GM21529 (cell line): ENCODE measurements at regions not wholly inside any gene's neighbourhood (a gene's known extent, or its start where the extent isn't known, plus 50 kb on each side); places are given as distances from the start of the nearest gene placed in this dataset.
"Not testable (repeated sequence)": the region's sequence is repeated elsewhere in the genome, so short reads cannot be mapped to it uniquely, and the experiment has no call there.

Experiments used
- ATAC-seq: cut with Tn5 transposase; IDR thresholded peaks from one replicate; pipeline ENCODE4 v1.9.1; 2021; ENCODE audit not compliant: unreplicated experiment

DNA sequence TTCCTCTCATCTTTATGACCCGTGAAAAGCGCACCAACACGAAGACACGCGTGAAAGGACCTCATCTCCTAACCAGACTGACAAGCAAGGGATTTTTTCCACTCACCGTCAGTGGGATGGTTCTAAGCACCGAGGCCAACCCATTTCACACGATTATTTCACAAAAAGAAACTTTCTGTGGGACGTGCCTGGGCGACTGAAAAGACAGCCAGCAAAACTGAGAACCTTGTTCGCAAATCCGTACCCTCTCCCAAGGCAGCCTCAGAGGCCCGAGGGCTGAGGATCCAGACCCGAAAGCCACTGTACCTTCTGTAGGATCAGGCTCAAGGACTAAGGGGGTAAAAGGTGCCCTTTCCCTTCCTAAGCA is 84.9 kb upstream of the METTL9 start:
- not testable (repeated sequence) for ATAC-seq

DNA sequence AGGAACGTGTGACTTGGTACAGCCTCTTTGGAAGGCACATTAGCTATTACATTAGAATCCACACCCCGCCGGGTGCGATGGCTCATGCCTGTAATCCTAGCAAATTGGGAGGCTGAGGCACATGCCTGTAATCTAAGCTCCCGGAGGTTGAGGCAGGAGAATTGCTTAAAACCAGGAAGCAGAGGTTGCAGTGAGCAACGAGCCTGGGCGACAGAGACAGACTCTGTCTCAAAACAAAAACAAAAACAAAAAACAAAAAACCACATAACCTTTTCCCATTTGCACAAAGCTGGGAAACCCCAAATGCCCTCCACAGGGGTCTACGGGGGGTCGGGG is 82.7 kb upstream of the METTL9 start:
- not testable (repeated sequence) for ATAC-seq

DNA sequence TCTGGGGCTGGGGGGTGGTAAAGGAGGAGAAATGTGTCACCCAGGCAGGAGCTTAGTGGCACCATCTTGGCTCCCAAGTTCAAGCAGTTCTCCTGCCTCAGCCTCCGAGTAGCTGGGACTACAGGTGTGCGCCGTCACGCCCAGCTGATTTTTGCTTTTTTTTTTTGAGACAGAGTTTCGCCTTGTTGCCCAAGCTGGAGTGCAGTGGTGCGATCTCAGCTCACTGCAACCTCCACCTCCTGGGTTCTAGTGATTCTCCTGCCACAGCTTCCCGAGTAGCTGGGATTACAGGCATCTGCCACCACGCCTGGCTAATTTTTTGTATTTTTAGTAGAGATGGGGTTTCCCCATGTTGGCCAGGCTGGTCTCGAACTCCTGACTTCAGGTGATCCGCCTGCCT is 82.1 kb upstream of the METTL9 start:
- not testable (repeated sequence) for ATAC-seq

DNA sequence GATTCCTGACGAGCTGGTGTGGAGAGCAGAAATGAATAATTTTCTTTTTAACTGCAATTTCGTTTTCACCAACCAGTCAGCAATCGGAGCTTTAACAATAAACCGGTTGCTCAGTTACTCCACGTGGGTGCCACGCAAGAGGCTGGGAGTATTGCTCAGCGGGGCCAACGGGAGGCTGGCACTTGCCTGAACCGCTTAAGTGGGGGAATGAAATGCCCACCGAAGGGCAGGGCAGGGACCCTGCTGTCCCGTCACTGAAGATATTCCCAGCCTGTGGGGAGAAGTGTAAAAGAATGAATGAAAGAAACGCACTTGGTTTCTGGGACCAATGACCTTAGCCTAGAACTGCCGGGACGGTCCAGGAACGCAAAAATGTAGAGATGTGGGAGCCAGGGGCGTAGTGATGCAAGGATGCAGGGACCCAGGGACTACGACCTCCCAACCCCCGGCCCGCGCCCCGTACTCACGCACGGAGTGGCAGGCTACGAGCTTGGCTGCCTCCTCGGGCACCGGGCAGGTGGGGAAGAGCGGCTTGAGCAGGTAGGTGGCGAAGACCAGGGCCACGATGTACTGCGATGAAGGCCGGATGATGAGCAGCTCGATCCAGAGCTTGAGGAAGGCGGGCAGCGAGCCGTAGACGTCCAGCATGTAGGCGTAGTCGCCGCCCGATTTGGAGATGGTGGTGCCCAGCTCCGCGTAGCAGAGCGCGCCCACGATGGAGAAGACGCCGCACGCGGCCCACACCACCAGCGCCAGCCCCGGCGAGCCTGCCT is 79.8 kb upstream of the METTL9 start:
- not testable (repeated sequence) for ATAC-seq

DNA sequence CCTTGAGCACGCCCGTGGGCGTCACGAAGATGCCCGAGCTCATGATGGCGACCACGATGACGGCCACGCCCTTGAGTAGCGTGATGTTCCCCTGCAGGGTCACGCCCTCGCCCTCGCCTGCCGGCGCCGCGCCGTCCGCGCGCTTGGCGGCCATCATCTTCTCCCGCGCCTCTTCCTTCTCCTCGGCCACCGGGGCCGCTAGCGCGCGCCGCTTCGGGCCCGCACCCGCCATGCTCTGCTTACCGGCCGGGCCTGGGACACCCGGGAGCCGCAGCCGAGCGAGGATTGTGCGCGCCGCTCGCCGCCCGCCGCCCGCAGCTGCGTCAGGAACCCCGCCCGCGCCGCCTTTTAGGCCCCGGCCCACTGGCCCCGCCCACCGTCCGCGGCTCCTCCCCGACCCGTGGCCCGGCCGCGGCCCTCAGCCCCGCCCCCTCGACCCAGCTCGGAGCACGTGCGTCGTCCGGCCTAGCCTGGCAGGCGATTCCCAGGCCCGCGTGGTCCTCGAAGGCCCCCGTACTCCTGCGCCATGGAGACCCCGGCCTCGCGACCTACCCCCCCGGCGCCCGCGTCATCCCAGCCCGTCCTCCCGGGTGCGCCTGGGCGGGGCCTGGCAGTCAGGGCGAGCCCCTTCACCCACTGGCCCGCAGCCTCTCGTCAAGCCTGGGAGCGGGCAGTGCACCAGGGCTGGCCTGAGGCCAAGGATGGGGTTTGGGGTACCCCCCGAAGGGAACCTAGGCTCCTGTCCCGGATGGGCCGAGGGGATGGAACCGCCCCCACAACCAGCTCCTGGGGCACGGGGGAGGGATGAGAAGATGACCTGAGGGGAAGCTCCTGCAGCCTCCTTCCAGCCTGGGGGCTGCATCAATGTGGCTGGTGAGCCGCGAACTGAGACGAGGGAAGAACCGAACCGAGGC is 79.0 kb upstream of the METTL9 start:
- ATAC-seq: peak; percentile 55

DNA sequence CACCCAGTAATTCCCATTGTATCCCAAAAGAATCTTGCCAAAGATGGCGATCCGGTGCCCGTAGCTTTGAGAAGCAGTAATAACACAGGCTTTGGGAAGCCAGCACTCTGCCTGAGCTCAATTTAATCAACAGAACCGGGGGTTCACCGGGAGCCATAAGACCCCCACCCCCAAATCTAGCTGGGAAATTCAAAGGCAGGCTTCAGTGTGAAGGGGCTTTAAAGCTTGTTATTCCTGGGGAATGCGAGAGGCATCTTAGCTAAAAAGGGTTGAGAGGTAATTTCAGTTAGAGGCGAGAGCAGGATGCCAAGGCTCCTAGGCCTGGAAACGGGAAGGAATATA is 78.4 kb upstream of the METTL9 start:
- not testable (repeated sequence) for ATAC-seq

DNA sequence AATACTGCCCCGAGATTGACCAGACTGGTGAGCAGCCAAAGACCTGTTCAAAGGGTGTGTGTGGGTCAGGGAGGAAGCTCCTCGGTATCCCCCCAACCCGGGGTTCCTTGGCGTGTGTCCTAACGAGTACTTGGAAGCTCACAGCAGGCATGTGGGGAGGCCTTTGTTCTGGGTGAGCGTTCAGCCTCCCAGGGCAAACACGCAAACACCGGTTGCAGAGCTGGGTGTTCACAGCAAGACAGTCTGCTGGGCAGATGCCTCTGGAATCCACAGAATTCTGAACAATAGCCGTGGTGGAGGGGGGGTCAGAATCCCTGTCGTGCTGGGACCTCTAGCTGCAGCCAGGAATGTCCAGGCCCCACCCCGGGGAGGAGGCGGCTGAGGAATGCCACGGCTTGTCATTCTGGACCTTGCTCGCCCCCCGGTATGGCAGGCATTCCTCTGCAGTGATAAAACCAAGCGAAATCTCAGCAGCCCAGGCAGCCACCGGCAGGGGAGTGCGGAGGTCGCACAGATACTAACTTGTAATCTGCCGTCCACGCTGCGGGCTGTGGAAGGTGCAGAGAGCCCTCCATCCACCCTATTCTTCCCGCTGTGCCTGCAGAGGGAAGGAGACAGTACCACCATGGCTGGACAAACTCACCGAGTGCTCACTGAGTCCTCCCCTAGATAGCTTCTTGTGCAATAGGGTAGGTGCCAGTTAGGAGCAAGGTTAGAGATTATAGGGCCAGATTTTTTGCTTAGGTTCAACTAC is 77.8 kb upstream of the METTL9 start:
- not testable (repeated sequence) for ATAC-seq

DNA sequence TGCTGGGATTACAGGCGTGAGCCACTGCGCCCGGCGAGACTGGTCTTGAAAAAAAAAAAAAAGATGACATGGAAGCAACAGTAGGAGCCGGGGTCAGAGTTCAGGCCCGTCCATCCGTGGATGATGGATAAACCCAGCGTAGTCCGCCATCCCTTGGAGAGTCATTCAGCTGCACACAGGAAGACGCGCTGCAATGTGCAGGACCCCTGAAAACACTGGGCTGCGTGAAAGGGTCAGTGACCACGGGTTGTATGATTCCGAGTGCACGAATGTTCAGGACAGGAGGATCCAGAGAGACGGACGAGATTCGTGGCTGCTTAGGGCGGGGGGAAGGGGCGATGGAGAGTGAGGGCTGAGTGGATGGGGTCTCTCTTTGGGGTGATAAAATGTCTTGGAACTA is 76.5 kb upstream of the METTL9 start:
- not testable (repeated sequence) for ATAC-seq

DNA sequence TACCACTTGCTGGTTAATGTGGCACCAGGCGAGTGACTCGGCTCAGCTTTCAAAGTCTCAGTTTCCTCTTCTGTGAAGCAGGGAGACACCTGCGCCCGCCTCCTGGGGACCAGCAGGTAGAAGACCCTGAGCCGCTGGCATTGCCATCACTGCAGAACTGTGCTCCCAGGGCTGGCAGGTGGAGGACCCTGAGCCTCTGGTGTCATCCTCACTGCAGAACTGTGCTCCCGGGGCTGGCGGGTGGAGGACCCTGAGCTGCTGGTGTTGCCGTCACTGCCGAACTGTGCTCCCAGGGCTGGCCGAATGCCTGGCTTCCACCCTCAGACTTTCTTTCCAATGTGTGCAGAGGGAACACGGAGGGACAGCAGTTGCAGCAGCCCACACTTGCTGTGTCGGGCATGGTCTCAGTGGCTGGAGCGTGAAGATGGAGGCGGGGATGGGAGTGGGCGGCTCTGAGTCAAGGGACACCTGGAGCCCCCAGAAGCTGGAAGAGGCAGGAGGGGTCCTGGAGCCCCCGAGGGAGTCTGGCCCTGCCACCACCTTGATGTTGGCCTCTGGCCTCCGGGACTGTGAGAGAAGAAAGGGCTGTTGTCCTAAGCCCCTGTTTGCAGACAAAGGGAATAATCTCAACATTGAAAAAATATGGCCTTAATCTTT is 75.8 kb upstream of the METTL9 start:
- ATAC-seq: no peak

DNA sequence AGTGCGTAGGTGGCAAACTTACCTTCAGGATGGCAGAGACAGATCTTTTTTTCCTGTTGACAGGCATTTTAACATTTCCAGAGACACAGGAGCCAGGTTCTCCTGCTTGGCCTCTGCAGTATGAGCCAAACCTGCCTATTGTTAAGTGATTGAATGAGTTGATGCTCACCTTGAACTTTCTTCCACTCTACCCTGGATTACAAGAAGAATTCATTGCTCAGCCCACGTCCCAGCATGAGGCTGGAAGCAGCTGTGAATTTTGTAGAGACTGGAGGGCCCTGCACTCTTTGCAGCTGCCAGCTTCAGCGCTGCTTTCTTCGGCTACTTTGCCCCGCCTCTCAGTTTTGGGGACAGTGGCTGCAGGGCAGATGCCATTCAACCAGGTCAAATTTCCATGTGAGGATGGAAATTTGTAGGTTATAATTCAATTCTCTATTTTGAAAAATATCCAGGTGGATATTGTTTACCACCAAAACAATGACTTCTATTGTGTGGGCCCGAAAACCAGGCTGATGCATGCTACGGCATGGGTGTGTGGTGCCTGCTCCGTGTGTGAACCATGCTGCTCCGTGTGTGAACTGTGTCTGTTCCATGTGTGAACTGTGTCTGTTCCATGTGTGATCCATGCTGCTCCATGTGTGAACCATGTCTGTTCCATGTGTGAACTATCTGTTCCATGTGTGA is 75.2 kb upstream of the METTL9 start:
- no peak for ATAC-seq

DNA sequence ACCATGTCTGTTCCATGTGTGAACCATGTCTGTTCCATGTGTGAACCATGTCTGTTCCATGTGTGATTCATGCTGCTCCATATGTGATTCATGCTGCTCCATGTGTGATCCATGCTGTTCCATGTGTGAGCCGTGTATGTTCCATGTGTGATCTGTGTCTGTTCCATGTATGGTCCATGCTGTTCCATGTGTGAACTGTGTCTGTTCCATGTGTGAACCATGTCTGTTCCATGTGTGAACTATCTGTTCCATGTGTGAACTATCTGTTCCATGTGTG is 74.7 kb upstream of the METTL9 start:
- not testable (repeated sequence) for ATAC-seq

DNA sequence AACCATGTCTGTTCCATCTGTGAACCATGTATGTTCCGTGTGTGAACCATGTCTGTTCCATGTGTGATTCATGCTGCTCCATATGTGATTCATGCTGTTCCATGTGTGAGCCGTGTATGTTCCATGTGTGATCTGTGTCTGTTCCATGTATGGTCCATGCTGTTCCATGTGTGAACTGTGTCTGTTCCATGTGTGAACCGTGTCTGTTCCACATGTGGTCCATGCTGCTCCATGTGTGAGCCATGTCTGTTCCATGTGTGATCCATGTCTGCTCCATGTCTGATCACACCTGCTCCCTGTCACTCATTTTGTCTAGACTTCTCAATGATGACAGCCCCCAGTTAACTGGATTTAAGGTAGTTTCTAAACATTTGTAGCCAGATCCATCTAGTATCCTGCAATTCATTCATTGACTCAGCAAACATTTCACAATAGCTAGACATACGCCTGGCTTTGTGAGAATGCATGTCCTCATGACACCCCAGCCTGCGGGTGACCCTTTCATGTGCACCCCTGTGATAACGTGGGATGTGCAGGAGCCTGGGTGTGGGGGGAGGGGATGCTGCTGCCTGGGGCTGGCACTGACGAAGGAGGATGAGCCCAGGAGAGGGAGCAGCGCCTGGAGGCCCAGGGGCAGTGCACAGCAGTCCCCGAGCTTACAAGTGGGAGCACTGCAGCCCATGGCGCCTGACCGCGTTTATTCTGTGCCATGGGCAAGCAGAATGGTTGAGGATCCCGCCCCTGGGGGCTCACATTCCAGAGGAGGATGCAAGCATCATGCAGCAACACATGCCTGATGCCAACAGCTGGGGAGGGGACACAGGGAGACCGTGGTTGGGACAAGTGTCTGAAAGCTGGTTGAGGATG is 74.1 kb upstream of the METTL9 start:
- not testable (repeated sequence) for ATAC-seq

DNA sequence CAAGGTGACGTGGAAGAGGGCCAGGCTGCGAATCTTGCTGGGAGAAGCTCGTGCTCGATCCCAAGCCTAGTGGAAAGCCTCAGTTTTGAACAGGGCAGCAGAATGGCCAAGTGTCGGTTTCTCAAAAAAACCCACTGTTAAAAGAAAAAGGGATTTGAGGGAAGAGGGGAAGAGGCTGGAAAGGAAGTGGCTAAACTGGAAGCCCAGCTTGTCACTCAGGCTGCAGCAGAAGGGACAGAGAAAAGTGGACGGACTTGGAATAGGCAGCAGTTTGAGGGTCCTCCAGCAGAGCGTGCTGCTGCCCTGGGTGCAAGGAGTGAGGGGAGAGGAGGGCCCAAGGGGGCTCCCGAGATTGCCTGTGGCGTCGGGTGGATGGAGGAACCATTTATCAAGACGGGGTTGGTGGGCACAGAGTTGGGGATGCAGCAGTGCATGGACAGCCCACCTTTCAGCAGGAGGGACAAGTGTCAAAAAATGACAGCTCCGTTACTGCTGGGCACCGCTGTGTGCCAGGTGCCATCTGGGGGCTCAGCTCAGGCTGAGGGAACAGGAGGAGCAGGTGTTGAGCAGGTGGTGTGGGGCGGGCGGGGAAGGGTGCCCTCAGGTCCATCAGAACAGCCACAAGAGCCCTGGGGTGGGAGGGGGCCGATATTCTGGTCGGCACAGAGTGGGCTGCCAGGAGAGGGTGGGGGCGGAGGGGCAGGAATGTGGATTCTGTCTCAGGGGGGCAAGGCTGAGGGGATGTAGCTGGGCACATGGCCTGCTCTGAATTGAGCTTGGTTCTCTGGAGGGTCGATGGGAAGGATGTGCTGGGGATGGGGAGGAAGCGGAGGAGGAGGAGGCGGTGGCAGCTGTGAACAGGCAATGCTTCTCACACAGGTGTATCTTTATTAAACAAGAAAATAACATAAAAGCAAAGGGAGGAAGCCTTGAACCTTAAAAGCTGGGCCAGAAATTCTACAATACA is 73.1 kb upstream of the METTL9 start:
- ATAC-seq: not testable (repeated sequence)

DNA sequence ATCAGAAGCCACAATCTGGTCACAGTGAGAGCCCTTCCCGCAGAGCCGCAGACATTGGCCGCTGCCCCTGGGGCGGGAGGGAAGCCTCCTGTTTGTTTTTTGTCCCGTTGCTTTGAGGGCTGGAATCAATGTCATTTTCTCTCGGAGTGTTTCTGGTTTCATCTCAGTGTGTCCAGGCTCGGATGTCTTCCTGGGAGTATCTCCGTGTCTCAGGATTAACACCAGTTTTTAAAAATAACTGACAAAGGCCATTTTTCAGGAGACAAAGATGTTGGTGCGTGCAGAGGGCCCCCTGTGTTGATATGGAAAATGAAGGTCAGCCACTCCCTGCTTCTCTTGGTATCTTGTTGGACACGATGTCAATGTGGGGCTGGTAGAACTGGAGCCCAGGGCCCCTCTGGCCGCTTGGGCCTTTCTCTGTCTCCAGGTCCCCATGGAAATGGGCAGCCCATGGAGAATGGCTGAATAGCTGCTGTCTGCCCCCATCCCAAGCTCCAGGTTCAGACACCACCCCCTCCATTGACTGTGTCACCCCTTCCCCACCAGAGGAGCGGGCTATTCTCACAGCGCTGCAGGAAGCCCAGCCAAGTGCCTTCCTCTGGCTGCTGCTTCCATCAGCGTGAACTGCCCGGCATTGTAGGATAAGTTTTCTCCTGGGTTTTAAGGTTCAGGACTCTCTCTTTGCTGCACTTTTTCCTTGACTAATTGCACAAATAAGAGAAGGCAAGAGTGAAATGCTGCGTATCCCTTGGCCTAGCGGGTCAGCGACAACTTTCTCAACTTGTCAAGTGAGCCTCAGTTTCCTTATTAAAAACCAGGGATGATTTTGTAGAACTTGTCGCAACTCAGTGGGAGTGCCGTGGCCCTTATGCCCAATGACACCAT is 72.2 kb upstream of the METTL9 start:
- ATAC-seq: no peak

DNA sequence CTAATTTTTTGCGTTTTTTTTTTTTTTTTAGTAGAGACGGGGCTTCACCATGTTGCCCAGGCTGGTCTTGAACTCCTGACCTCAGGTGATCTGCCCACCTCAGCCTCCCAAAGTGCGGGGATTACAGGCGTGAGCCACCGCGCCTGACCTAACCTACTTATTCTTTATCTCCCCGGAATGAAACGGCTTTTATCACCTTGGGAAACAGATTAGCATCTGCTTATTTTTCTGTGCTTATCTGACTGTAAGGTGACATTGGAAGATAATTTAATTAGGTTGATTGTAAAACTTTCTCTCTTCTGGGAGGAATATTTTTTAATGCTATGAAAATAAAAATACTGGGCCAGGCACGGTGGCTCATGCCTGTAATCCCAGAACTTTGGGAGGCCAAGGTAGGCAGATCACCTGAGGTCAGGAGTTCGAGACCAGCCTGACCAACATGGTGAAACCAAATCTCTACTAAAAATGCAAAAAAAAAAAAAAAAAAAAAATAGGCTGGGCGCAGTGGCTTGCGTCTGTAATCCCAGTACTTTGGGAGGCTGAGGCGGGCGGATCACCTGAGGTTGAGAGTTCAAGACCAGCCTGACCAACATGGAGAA is 70.2 kb upstream of the METTL9 start:
- ATAC-seq: not testable (repeated sequence)

DNA sequence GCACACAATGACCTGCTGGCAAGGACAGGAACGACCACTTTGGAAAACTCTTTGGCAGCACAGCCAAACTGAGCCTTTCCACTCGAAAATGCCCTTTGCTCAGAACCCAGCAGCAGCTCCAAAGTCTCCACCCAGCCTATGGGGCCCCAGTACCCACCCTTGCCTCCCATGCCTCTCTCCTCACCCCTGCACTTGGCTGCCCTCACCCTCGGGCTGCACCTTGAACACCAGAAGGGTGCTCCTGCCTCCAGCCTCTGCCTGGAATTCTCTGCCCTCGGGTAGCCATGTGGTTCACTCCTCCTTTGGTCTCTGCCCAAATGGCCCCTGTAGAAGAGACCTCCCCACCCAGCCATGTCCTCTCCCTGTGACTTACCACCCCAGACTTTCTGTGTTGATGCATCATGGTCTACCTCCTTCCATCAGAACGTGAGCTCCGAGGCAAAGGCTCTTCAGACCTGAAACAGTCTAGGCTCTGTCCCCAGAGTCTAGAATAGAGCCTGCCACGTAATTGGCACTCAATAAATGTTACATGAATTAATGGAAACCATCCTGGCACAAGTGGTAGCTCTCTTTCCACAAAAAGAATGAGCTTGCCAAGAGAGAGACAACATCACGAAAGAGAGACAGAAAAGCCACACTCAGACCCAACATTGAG is 68.5 kb upstream of the METTL9 start:
- not testable (repeated sequence) for ATAC-seq

DNA sequence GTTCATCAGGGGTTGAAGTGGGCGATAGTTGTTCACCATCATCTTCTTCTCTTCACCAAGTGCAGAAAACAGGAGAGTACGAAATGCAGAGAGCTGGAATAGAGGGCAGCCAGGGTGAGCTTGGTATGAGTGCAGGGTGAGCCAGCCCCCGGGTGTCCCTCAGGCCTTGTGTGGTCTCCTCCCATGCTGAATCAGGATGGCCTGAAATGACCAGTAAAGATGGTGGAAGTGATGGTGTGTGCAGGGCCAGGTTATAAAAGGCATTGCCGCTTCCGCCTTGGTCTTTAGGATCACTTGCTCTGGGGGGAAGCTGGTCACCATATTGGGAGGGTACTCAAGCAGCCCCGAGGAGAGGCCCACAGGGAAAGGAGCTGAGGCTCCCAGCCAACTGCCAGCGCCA is 66.4 kb upstream of the METTL9 start:
- ATAC-seq: not testable (repeated sequence)
